NCI-H128 (cell line): ENCODE measurements at regions not wholly inside any gene's neighbourhood (a gene's known extent, or its start where the extent isn't known, plus 50 kb on each side); places are given as distances from the start of the nearest gene placed in this dataset.
"Not testable (repeated sequence)": the region's sequence is repeated elsewhere in the genome, so short reads cannot be mapped to it uniquely, and the experiment has no call there.

ENCODE experiments used
- DNase-seq: peaks from one replicate; lab custom pipeline; 2025; ENCODE audit not compliant: unreplicated experiment; lab: John Stamatoyannopoulos, UW

DNA sequence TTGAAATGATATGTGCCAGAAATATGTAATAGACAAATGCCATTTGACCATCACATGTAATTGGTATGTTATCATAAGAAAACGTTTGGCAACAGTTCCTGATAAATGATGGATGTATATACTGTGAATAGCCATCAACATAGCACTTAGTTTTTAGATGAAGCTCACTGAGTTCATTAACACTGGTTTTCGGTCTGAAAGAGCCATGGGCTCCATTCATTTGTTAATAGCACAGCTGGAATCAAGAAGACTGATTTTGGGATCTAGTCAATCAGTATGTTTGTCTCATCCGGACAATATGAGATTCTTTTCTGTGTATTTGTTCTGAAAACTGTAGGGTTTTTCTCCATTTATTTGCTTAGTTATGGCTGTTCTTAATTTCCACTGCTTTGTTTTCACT lies 413.5 kb upstream of the CLINT1 start:
- DNase-seq, result no peak

DNA sequence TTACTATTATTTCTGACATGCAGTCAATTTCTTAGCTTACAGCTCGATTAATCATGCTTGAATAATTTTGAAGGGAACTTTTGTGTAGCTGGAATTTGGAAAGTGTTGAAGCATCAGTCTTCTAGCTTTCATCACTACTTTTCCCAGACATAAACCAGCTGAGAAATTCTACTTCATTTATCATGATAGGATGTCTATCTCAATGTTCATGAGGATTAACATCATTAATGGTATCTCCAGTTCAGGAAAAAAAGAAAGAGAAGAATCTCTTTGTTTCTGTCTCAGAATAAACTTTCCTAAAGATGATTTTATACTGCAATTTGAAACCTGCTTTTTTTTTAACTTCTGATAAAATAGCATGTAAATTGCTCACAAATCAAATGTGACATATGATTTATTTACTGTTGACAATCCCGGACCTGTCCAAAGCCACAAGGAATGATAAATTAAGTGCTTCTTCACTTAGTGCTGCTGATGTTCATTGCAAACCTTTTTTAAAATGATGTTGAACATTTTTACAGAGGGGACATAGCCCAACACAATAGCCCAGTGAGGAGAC lies 412.1 kb upstream of the CLINT1 start:
- DNase-seq, result no peak

DNA sequence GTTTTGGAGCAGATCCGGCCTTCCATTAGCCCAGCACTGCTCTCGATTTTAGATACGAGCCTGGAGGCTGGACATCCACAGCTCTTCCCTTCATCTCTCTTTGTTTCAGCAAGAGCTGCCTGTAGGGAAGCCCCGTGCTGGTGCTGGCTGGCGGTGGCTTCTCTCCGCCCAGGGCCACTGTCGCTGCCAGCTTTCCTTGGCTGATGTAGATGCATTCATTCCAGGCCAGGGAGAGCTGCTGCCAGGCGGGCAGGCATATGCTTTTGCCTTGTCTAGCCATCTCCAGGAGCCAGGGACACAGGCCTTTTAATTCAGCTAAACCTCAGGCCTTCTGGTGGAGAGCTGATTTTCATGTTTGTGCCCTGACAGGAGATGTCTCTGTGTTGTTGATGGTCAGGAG lies 409.3 kb upstream of the CLINT1 start:
- DNase-seq, result no peak

DNA sequence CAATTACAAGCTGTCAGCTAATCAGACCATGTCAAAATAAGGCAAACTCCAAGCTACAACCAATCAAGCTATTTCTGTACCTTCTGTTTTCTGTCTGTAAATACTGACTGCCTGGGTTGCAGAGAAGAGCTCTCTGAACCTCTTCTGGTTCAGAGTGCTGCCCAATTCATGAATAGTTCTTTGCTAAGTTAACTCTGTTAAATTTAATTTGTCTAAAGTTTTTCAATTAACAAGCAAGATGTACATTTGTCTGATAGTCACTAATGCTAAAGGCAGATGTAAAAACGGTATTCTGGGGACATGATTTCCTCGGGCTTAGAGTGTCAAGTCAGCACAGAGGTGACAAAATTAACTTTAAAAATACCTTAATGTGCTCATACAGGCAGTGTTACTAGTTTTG lies 408.3 kb upstream of the CLINT1 start:
- DNase-seq, result no peak

DNA sequence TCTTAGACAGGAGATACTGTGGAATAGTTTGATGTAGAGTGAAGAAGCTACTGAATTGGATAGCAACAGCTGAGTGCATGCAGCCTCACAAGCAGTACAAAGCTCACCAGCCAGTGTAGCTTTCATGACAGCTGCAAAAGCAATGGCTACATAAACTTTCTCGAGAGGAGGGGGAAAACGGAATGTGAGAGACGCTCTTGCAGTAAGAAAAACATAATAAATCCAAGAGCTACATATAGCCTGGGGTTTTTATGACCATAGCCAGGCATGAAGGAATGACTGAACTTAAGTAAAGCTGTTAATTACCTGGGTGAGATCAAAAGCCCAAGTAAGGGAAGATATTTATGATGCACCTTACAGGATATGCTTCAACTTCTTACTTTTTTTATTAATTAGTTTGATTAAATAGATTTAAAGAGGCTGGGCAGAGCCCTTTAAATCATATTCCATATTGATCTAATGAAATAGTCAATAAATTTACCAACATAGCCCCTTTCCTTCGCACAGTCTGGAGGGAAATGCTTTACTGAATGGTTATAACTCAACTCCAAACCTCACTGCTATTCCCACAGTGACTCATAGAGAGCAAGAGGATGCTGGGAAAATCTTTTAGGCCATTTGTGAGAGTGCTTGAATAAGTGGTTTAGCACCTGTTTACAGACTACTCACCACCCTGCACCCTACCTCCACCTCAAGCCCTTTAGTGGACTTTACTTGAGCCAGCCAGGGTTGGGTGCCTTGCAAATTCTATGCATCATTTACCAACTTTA lies 407.2 kb upstream of the CLINT1 start:
- no peak for DNase-seq

DNA sequence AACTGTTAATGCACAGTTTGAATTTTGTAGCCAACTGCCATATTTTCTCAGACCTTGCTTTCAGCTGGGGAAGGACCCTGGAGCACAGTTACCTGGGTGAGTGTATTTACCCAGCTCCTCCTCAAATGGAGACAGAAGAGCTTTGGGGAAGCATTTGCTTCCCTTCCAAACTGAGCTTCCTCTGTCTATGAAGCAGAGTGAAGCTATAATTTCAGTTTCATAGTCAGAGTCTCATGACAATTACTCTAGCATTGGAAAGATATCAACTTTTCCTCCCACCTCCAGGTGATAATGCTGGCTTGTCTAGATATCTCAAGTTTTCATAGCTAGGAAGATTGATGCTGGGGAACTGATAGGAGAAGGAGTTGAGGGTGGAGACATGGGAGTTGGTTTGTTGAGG lies 406.4 kb upstream of the CLINT1 start:
- DNase-seq, result no peak

DNA sequence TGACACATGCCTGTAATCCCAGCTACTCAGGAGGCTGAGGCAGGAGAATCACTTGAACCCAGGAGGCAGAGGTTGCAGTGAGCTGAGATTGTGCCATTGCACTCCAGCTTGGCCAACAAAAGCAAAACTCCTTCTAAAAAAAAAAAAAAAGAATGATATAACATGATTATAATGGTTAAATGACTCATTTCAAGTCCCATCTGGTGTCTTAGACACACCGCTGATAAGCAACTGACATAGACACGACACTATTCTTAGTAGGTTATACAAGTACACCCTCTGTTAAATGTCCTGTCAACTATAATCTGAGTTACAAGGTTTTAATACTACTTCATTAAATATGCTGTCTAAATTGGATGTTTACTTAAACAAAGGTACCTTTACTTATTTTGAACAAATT lies 405.3 kb upstream of the CLINT1 start:
- no peak for DNase-seq

DNA sequence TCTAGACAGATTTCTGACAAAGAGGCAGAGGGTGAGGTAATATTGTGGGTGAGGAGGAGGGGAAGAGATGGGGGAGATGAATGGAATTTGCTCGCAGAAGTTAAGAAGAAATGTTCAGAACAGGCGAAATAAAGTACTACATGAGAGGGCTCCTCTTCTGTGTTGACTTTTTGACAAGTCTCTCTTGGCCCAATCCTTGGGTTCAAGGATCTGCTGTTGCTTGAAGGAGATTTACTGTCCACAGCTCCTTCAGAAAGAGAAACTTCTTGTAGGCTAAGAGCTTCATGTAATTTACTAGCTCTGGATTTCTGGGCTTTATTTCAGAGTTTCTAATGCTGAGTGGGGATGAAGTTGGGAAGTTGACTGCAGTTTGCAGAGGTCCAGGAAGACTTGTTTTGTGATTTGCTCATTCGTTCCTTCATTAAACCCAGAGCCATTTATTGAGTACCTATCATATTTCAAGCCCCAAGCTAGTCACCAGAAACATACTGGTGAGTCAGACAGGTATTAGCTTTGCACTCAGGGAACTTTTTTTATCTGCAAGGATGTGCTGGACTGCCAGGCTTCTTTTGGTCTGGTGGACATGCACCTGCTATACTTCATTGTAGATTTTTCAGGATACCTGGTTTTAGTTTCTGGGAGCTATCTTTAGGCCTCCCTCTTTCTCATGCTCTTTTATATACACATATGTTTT lies 402.9 kb upstream of the CLINT1 start:
- DNase-seq, result no peak

DNA sequence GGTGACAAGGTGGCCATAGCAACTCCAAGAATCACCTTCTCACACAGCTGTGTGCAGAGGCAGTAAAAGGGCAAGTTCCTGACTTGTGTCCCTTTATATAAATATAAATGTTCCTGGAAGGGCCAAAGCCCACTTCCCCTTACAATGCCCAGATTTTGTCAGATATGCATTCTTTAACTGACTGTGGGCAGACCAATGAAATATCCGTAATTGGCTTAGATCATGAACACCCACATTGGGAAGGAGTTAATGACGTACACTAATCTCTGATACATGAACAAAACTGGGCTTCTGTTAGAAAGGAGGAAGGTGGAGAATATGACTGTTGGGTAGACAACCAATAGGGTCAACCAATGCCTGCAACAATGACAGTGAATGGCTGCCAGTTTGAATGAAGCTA lies 397.2 kb upstream of the CLINT1 start:
- DNase-seq, result no peak

DNA sequence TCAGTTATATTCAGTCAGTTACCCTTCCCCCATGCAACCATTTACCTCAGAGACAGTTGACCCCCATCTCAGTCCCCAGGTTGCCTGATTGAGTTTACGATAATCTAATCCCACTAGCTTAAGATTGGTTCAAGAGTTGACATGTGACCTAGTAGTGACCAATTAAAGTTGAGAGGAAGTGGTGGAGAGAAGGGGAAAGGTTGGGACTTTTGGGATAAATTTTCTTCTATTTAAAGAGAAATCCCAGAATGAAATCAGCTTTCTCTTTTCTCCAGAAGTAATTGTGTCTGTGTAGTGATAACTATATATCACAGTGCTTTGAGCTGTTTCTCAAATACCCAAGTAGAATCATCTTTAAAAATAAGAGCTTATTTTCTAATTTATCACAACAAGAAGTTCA lies 396.7 kb upstream of the CLINT1 start:
- no peak for DNase-seq

DNA sequence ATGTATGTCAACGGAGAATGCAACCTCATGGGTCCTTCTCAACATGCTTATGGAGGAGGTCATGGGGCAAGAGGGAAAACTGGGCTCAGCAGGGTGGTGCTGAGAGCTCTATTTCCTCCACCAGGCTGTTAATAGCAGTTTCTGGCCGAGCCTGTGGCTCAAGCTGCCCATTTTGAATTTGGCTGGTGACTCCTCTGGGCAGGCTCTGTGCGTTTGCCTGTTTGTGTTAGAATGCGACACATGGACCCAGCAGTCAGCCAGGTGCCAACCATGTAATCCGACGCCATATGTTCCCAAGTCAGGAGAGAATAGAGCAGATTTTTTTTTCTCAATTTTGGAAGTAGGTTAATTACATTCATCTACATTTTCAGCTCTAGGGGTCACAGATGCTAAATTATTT lies 387.7 kb upstream of the CLINT1 start:
- no peak for DNase-seq

DNA sequence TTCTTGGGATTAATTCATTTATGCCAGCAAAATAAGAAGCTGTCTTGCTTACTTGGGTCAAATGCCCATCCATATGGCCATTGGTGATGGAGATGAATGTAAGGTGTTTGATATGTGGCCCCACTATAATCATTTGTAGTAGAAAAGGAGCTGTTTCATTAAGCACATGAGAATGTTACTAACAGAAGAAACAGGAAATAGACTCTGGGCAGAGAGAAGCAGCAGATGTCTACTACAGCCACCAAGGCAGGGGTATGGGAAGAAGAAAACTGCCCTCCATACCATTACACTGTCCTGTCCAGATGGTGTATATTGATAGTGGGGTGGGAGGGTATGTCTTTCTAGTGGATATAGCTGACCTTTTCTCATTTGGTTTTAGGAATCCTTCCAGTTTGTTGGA lies 386.6 kb upstream of the CLINT1 start:
- no peak for DNase-seq

DNA sequence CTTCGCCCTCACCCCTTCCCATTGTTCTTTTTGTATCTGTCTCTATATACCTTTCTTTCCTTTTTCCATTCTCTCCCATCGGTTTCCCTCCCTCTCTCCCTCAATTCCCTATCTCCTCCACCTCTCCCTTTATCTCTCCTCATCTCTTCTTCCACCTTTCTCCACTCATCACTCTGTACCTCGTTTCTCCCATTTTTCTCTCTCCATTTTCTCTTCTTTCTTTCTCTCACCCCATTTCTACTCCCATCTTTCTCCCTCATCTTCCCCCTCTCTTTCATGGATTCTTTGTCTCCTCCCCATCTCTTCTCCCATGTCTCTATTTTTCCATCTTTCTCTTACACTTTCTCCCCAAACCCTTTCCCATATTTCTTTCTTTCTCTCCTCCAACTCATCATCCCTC lies 385.9 kb upstream of the CLINT1 start:
- DNase-seq, result no peak

DNA sequence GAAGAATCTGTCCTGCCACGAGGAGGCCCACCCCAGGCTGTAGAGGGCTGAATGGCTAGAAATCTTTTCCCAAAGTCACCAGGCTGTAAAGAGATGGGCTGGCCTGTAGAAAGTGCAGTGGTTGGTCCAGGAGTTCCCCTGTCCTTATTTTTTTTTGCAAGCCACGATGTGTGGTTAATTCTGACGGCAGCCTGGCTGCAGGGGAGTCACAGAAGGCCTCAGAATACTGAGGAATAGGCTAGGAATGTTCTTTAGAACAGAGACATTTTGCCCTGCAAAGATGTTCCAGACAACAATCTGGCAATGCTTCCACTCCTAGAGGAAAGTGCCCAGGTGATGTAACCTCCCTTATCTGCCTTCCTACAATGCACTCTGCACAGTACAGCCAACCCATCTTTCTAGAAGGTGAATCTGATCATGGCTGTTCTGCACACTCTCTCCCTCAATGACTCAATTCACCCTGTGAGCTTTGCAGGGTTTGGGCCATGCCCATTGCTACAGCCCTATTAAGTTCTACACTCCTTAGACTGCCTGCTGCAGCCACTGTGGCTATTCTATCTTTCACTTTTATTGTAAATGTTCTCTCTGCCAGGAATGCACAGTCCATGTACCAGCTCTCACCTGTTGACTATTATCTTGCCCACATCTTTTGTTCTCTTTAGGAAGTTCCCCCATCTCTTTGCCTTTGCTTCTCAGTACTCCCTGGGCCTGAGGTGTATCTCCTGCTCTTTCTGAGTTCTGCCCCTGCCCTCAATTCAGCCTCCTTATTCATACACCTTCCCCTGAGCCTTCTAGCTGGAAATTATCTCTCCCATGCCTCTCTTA lies 377.8 kb upstream of the CLINT1 start:
- DNase-seq, result no peak

DNA sequence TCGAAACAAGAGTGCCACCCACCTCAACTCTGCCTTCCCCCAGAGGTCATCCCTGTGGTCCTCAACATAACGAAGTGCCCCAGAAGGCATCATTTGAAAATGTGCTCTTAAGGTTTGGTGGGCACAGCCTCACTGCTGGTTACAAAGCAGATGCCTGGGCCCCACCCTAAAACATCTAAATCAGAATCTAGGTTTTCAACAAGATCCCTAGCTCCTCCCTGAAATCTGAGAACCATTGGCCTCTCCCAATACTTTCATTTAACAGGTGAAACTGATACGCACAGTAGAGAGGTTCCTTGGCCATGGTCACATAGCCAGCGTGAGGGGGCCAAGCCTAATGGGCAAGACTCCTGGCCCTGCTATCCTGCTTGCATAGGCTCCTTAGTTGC lies 376.2 kb upstream of the CLINT1 start:
- no peak for DNase-seq

DNA sequence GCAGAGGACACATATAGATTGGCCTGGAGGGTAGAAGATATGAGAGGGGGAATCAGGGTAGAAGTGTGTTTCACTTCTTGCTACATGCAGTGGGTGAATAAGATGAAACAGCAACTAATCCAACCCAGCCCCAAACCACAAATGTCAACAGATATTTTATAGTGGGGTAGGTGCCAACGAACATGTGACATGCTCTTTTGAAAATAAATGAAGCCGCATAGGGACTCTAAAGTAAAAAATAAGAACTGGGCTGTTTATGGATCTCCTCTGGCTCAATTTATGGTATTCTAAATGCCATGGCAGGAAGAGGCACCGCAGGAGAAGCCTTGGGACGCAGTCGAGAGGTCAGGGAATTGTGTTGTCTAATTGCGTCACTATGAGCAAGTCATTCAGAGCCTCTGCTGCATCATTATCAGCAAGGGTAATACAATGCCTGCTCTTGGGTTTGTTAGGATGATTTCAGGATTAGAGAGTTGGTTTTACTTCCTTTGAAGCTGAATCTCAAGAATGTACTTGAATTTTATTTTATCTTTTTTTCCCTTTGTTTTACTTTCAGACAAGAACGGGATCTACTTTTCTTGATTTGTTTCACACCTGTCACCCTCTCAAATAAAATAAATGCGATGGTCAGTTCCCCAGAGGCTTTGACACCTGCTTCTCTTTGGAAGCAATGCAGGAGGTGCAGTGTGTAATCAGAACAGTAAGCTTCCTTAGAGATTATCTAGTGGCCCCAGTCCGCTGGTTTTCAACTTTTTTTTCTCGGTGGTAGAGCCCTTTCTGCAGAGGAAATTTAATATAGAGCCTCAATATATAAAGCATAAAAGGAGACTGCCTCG lies 375.6 kb upstream of the CLINT1 start:
- no peak for DNase-seq

DNA sequence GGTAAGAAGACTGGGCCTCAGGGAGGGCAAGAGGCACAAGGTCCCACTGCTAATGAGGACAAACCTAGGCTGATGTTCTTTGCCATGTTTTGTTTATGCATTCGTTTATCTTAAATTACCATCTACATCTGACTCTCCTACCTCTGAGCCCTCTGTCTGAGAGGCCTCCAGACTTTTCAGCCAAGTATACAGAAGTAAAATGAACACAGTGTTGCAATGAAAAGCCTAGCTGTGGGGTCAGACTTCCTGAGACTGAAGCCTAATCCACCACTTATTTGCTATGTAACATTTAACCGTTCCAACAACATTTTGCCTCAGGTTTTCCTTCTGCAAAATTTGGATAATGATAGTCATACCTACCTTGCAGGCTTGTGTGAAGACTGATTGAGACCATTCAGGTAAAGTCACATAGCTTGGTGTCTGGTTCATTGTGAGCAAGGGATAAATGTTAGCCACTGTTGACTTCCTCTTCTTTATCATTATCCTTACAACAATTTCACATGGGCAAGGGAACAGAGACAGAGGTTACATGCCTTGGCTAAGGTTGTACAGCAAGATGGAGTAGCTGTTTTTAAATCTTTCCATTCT lies 374.9 kb upstream of the CLINT1 start:
- DNase-seq, result no peak

DNA sequence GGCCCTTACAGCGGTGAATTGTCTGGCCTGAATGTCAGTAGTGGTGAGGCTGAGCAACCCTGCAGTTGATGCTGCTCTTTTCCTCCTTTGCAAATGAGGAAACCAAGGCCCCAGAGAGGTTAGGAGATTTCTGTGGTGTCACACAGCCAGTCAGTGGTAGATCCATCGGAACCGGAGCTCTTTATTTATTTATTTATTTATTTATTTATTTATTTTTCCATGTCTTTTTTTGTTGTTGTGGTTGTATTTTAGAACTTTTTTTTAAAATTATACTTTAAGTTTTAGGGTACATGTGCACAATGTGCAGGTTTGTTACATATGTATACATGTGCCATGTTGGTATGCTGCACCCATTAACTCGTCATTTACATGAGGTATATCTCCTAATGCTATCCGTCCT lies 368.4 kb upstream of the CLINT1 start:
- DNase-seq, result not testable (repeated sequence)

DNA sequence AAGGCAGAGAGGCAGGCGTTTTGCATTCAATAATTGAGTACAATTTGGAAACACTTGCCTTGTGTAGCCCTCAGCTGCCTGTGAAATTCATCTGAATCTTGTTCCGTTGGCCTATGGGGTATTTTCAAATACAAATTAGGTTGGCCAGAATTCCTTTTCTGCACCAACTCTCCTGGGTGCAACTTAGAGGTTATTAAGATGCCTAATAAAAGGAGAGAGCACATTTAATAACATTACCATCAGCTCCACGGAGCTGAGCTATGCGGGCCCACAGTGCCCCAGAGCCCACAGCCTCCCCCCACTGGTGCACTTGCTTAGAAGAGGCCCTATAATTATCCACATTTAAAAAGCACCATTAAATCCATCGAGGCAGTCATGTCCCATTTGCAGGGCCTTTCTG lies 367.6 kb upstream of the CLINT1 start:
- no peak for DNase-seq

DNA sequence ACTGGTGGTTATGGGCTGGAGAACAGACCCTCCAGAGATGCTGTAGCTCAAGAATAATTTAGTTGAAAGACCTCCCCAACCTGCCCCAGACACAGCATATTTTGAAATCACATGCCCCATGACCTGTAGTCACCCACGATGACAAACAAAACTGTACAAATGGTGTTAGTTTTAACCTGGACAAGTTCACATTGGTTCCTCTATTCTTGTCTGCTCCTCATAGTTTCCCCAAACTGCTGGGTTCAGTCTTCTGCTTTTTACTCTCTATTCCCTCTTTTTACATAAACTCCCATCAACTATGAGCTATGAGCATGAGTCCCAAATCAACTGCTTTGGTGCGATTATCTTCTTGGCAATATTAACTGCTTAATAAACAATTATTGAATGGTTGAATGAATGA lies 365.3 kb upstream of the CLINT1 start:
- no peak for DNase-seq
